PC-3 (cell line): ENCODE measurements at regions not wholly inside any gene's neighbourhood (a gene's known extent, or its start where the extent isn't known, plus 50 kb on each side); places are given as distances from the start of the nearest gene placed in this dataset.

Experiments used
- ATAC-seq: fragments of 200-7000 bp; cut with Tn5 transposase; 2 replicates; pipeline ENCODE4 v1.9.1; 2020; ENCODE audit warnings: mild to moderate bottlenecking, moderate library complexity
- BruUV-seq: library from RNA; stranded (reverse); fragments of 400-500 nt; replicated peaks from 2 replicates; lab custom pipeline; 2021; lab: Mats Ljungman, UMichigan
- CTCF ChIA-PET: fragments of 300-600 bp; sonication (Branson Sonifier 250); formaldehyde crosslinking; loops from one replicate; lab custom pipeline; 2022; ENCODE audit warnings: antibody characterized with exemption; lab: Charles Lee
- POLR2A ChIA-PET: fragments of 300-600 bp; sonication (Branson Sonifier 250); formaldehyde crosslinking; loops from one replicate; lab custom pipeline; 2022; ENCODE audit warnings: antibody characterized with exemption; ENCODE audit not compliant: unreplicated experiment; lab: Charles Lee
- DNase-seq: peaks from one replicate; pipeline ENCODE4 v3.0.0-alpha.2; 2015
- H2AFZ ChIP-seq: fragments of 300-600 bp; sonication (generic); 2 replicates; pipeline ENCODE4 v1.6.0; 2016; ENCODE audit warnings: antibody characterized with exemption, low read length
- H3F3A ChIP-seq: fragments of 300-600 bp; sonication (generic); one replicate; pipeline ENCODE4 v1.6.0; 2017; ENCODE audit warnings: antibody characterized with exemption, low read length, control low read depth, mild to moderate bottlenecking; ENCODE audit not compliant: unreplicated experiment
- H3K27ac ChIP-seq: fragments of 300-600 bp; sonication (generic); 2 replicates; pipeline ENCODE4 v1.5.1; 2016; ENCODE audit warnings: mild to moderate bottlenecking, low read length
- H3K27me3 ChIP-seq: fragments of 300-600 bp; sonication (generic); 2 replicates; pipeline ENCODE4 v1.6.1; 2016; ENCODE audit warnings: low read length, mixed read lengths
- H3K36me3 ChIP-seq: fragments of 300-600 bp; sonication (generic); 2 replicates; pipeline ENCODE4 v1.6.1; 2016; ENCODE audit warnings: low read depth, mixed run types, low read length, mixed read lengths
- H3K4me1 ChIP-seq: fragments of 300-600 bp; sonication (generic); 2 replicates; pipeline ENCODE4 v1.5.1; 2016; ENCODE audit warnings: low read length; ENCODE audit not compliant: insufficient read depth
- H3K4me2 ChIP-seq: fragments of 300-600 bp; sonication (generic); 2 replicates; pipeline ENCODE4 v1.6.0; 2016; ENCODE audit warnings: low read length
- H3K4me3 ChIP-seq: fragments of 300-600 bp; sonication (generic); 2 replicates; pipeline ENCODE4 v1.5.1; 2016; ENCODE audit warnings: mild to moderate bottlenecking, low read length, mixed read lengths
- H3K79me2 ChIP-seq: fragments of 300-600 bp; sonication (generic); 2 replicates; pipeline ENCODE4 v1.6.1; 2017; ENCODE audit warnings: low read length, mixed read lengths
- H3K9ac ChIP-seq: fragments of 300-600 bp; sonication (generic); 2 replicates; pipeline ENCODE4 v1.6.0; 2016; ENCODE audit warnings: mild to moderate bottlenecking, low read length
- H3K9me2 ChIP-seq: fragments of 300-600 bp; sonication (generic); replicated peaks from 2 replicates; pipeline ENCODE4 v1.6.1; 2016; ENCODE audit warnings: mixed run types, low read length, mixed read lengths
- H3K9me3 ChIP-seq: fragments of 300-600 bp; sonication (generic); 2 replicates; pipeline ENCODE4 v1.6.1; 2016; ENCODE audit warnings: low read length, mixed read lengths
- H4K20me1 ChIP-seq: fragments of 300-600 bp; sonication (generic); 2 replicates; pipeline ENCODE4 v1.6.1; 2016; ENCODE audit warnings: low read length, mixed read lengths
- EZH2 ChIP-seq: fragments of 300-600 bp; sonication (generic); IDR thresholded peaks from one replicate; pipeline ENCODE4 v1.6.1; 2017; ENCODE audit warnings: antibody characterized with exemption, mild to moderate bottlenecking, low read length; ENCODE audit not compliant: unreplicated experiment
- EZH2phosphoT487 ChIP-seq: fragments of 300-600 bp; sonication (generic); IDR thresholded peaks from 2 replicates; pipeline ENCODE4 v1.6.1; 2018; ENCODE audit warnings: mild to moderate bottlenecking, antibody characterized with exemption, low read length, borderline replicate concordance
- intact Hi-C: fragments of 100-400 bp; cut with micrococcal nuclease; formaldehyde crosslinking; loops from 2 replicates; pipeline ENCODE4 v1.9.0; 2023
- TF ChIP-seq, protein P1 (sequence below): fragments of 300-600 bp; sonication (generic); conservative IDR thresholded peaks from 2 replicates; pipeline ENCODE4 v1.5.1; 2017; ENCODE audit warnings: antibody characterized with exemption, low read depth, mild to moderate bottlenecking, low read length

DNA sequence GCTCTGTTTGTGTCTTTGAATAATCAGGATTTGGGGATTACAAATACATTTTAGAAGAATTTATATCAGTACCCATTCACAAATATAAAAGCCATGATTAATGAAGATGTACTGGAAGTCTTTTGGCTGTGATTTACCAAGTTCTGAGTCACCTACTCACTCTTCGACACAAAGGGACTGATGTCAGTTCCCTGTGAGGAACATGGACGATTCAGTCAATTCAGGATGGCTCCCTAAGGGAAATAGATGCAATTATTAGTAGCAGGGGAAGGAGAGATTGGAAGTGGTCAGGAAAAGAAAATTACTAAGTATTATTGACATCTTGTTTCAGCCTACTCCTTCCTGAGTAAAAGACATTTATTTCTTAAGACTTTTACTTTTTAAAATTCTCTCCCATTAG, 550.7 kb upstream of the SLIT2 start:
- Histone ChIP-seq H3K9ac (no peak overlapping the region), H3K4me3 (no peak overlapping the region), H3K27me3 (no peaks in the 10 kb centered on the region), H3K79me2 (no peaks in the 10 kb centered on the region), H3K9me2 (no peaks in the 10 kb centered on the region), H3K9me3 (no peaks in the 10 kb centered on the region), H3K4me1 (peaks cover 10% of the 10 kb centered on the region), H3F3A (no peaks in the 10 kb centered on the region), H2AFZ (no peak overlapping the region), H4K20me1 (no peaks in the 10 kb centered on the region), H3K4me2 (no peak overlapping the region), H3K27ac (no peak overlapping the region), H3K36me3 (no peaks in the 10 kb centered on the region)
- peak; percentile 29 for DNase-seq
- BruUV-seq = no TSS peak
- TF ChIP-seq EZH2phosphoT487 (no peak), EZH2 (no peak)
- TF ChIP-seq, protein P1, sequence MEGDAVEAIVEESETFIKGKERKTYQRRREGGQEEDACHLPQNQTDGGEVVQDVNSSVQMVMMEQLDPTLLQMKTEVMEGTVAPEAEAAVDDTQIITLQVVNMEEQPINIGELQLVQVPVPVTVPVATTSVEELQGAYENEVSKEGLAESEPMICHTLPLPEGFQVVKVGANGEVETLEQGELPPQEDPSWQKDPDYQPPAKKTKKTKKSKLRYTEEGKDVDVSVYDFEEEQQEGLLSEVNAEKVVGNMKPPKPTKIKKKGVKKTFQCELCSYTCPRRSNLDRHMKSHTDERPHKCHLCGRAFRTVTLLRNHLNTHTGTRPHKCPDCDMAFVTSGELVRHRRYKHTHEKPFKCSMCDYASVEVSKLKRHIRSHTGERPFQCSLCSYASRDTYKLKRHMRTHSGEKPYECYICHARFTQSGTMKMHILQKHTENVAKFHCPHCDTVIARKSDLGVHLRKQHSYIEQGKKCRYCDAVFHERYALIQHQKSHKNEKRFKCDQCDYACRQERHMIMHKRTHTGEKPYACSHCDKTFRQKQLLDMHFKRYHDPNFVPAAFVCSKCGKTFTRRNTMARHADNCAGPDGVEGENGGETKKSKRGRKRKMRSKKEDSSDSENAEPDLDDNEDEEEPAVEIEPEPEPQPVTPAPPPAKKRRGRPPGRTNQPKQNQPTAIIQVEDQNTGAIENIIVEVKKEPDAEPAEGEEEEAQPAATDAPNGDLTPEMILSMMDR = no peak
- no peak for ATAC-seq
- intact Hi-C loops = loop anchor here (10.0 kb wide), 1 partner anchor 156 kb away; no protein-coding TSS in a partner anchor
- ChIA-PET CTCF (no interaction called here), POLR2A (no interaction called here)

DNA sequence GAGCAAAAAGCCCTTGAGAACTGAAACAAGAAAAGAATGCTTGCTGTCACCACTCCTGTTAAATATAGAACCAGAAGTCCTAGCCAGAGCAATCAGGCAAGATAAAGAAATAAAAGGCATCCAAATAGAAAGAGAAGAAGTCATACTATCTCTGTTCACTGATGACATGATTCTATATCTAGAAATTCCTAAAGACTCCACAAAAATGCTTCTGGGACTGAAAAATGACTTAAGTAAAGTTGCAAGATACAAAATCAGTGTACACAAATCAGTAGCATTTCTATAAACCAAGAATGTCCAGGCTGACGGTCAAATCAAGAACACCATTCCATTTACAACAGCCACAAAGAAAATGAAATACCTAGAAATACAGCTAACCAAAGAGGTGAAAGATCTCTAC, 552.7 kb upstream of the SLIT2 start:
- Histone ChIP-seq H3K4me3 (no peak overlapping the region), H4K20me1 (no peaks in the 10 kb centered on the region), H3K9me3 (no peaks in the 10 kb centered on the region), H3F3A (no peaks in the 10 kb centered on the region), H3K9me2 (no peaks in the 10 kb centered on the region), H3K4me2 (no peak overlapping the region), H3K27me3 (no peaks in the 10 kb centered on the region), H3K36me3 (no peaks in the 10 kb centered on the region), H3K27ac (no peak overlapping the region), H3K4me1 (peaks cover 10% of the 10 kb centered on the region), H3K9ac (no peak overlapping the region), H2AFZ (no peak overlapping the region), H3K79me2 (no peaks in the 10 kb centered on the region)
- BruUV-seq = no TSS peak
- CTCF ChIA-PET = no interaction called here
- TF ChIP-seq, protein P1 = no peak
- TF ChIP-seq EZH2phosphoT487 (no peak), EZH2 (no peak)
- DNase-seq (no peak), ATAC-seq (no peak)
- intact Hi-C loops = no loop called here
- POLR2A ChIA-PET = no interaction called here

DNA sequence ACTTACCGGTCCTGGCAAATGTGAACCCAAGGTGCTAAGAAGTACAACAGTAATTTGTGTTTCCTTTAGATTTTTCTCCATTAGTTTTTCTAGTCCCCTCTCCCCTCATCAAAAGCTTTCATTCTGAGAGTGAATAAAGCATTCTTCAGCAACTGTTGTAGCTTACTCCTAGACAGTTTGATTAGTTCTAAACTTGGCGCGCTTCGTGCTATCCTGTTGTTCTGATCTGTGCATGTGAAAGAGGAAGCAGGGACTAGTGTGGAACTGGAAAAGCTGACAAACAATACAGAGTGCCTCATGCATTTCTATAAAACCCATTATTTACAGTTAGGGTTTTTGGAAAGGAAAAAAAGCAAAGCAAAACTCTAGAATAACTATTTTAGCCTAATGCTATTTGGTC, 556.9 kb upstream of the SLIT2 start:
- H3K4me1 ChIP-seq = peaks cover under 1% of the 10 kb centered on the region
- ChIA-PET POLR2A (no interaction called here), CTCF (no interaction called here)
- H3K9me3 ChIP-seq = no peaks in the 10 kb centered on the region
- TF ChIP-seq EZH2phosphoT487 (no peak), EZH2 (no peak)
- TF ChIP-seq, protein P1 = no peak
- no peak overlapping the region for H2AFZ ChIP-seq
- H3K36me3 ChIP-seq = no peaks in the 10 kb centered on the region
- intact Hi-C loops = no loop called here
- H3K4me2 ChIP-seq = no peak overlapping the region
- no peaks in the 10 kb centered on the region for H3F3A ChIP-seq
- no peak overlapping the region for H3K4me3 ChIP-seq
- no peak overlapping the region for H3K27ac ChIP-seq
- BruUV-seq = no TSS peak
- H3K9ac ChIP-seq = no peak overlapping the region
- DNase-seq (no peak), ATAC-seq (no peak)
- no peaks in the 10 kb centered on the region for H4K20me1 ChIP-seq
- no peaks in the 10 kb centered on the region for H3K27me3 ChIP-seq
- H3K79me2 ChIP-seq = no peaks in the 10 kb centered on the region
- H3K9me2 ChIP-seq = no peaks in the 10 kb centered on the region
